ENCODE measurements at regions not wholly inside any gene's neighbourhood (a gene's known extent, or its start where the extent isn't known, plus 50 kb on each side); places are given as distances from the start of the nearest gene placed in this dataset.

GRCh38 chr17:68170246-68170645 is 77.6 kb upstream of the AMZ2 start:
- TF ChIP-seq CTCF (IDR thresholded peaks at IDR 0.05; ENCODE audit: control extremely low read depth in 1 of 3, insufficient read depth in 1 of 3, low read depth in 1 of 3, low read length in 3 of 3) (no peak), MAX (IDR thresholded peaks at IDR 0.05) (no peak), TCF12 (IDR thresholded peaks at IDR 0.05; ENCODE audit: low read depth, low read length) (no peak), GABPA (IDR thresholded peaks at IDR 0.05; ENCODE audit: borderline replicate concordance, insufficient read depth, low read length) (no peak), TBP (IDR thresholded peaks at IDR 0.05; ENCODE audit: low read depth, low read length) (no peak), SP2 (IDR thresholded peaks at IDR 0.05; ENCODE audit: low read length) (no peak), POLR2A (IDR thresholded peaks at IDR 0.05; ENCODE audit: control extremely low read depth in 1 of 2, low read depth in 2 of 2, low read length in 2 of 2) (no peak), EZH2 (IDR thresholded peaks at IDR 0.05; ENCODE audit: low read depth, low read length, severe bottlenecking) (no peak)

All from H1 (cell line).